ENCODE measurements at regions not wholly inside any gene's neighbourhood (a gene's known extent, or its start where the extent isn't known, plus 50 kb on each side); places are given as distances from the start of the nearest gene placed in this dataset.

- CTCF ChIA-PET, result no interaction called here
- no peak for TF ChIP-seq MAX (IDR thresholded peaks at IDR 0.05; ENCODE audit: insufficient read depth, insufficient read length)
- TF ChIP-seq POLR2AphosphoS5 (IDR thresholded peaks at IDR 0.05; ENCODE audit: insufficient read depth, low read depth, low read length), result no peak
Measured at GRCh38 chr4:19117022-19117421, 1095.5 kb upstream of the LCORL start.

GRCh38 chr4:19104176-19104575 is 1082.6 kb upstream of the LCORL start:
- TF ChIP-seq EZH2 (IDR thresholded peaks at IDR 0.05; ENCODE audit: borderline replicate concordance, low read depth, low read length, severe bottlenecking), result no peak
- TF ChIP-seq MYC (IDR thresholded peaks at IDR 0.05; ENCODE audit: low read depth, low read length), result no peak
- TF ChIP-seq CTCF (IDR thresholded peaks at IDR 0.05; ENCODE audit: extremely low read depth in 1 of 2, insufficient read depth in 1 of 2, low read depth in 1 of 2, low read length in 2 of 2), result no peak
- no peak for TF ChIP-seq GATA2 (IDR thresholded peaks at IDR 0.05; ENCODE audit: insufficient read depth, insufficient read length, low read depth, low read length)
- TF ChIP-seq MAX (IDR thresholded peaks at IDR 0.05; ENCODE audit: insufficient read depth, insufficient read length), result no peak
- no peak for TF ChIP-seq POLR2AphosphoS5 (IDR thresholded peaks at IDR 0.05; ENCODE audit: insufficient read depth, low read depth, low read length)
- no peak for TF ChIP-seq FOS (IDR thresholded peaks at IDR 0.05; ENCODE audit: borderline replicate concordance, insufficient read depth, low read length)
- TF ChIP-seq JUN (IDR thresholded peaks at IDR 0.05; ENCODE audit: borderline replicate concordance, insufficient read depth, insufficient read length, low read depth), result no peak
- no peak for TF ChIP-seq POLR2A (IDR thresholded peaks at IDR 0.05; ENCODE audit: low read depth, low read length)
- Histone ChIP-seq H3K79me2 (ENCODE audit: control insufficient read depth, insufficient read depth, low read length) (no peaks in the 10 kb centered on the region), H3K36me3 (ENCODE audit: control insufficient read depth in 2 of 2, extremely low read depth in 1 of 2, insufficient read depth in 2 of 2, low read length in 2 of 2) (no peaks in the 10 kb centered on the region), H3K9me1 (replicated peaks; ENCODE audit: control insufficient read depth, extremely low read depth, insufficient read depth, low read length) (no peaks in the 10 kb centered on the region), H4K20me1 (replicated peaks; ENCODE audit: control insufficient read depth, extremely low read depth, insufficient read depth, low read length) (no peaks in the 10 kb centered on the region), H3K4me1 (ENCODE audit: control insufficient read depth, extremely low read depth, insufficient read depth, low read length) (no peaks in the 10 kb centered on the region), H3K4me3 (replicated peaks in 1 of 3; ENCODE audit: insufficient read depth in 1 of 3, low read depth in 1 of 3, low read length in 3 of 3) (no peak overlapping the region), H3K4me2 (ENCODE audit: insufficient read depth, low read length) (no peak overlapping the region), H3K27ac (ENCODE audit: insufficient read depth, low read depth, low read length) (no peak overlapping the region), H3K9ac (replicated peaks; ENCODE audit: extremely low read depth, insufficient read depth, low read length) (no peak overlapping the region), H2AFZ (ENCODE audit: low read depth, low read length) (no peak overlapping the region), H3K9me3 (replicated peaks; ENCODE audit: control insufficient read depth, insufficient read depth, low read length) (no peaks in the 10 kb centered on the region), H3K27me3 (ENCODE audit: control insufficient read depth in 2 of 2, insufficient read depth in 2 of 2, low read length in 2 of 2) (no peaks in the 10 kb centered on the region)
- intact Hi-C loops (cut with micrococcal nuclease), result no loop called here
- no TSS peak for BruUV-seq (replicated peaks)
- dilution Hi-C loops (cut with MboI; ENCODE audit: extremely low pct_ligation_motif_present, low sequenced_read_pairs), result no loop called here
- CTCF ChIA-PET, result no interaction called here
- POLR2A ChIA-PET, result no interaction called here
- FAIRE-seq, result no peak
- no peak for DNase-seq (ENCODE audit: low read depth, low spot score)

More at GRCh38 chr4:19117022-19117421, 1095.5 kb upstream of the LCORL start:
- H3K9me3 ChIP-seq (replicated peaks; ENCODE audit: control insufficient read depth, insufficient read depth, low read length), result no peaks in the 10 kb centered on the region
- H3K9ac ChIP-seq (replicated peaks; ENCODE audit: extremely low read depth, insufficient read depth, low read length), result no peak overlapping the region
- dilution Hi-C loops (cut with MboI; ENCODE audit: extremely low pct_ligation_motif_present, low sequenced_read_pairs), result no loop called here
- no peaks in the 10 kb centered on the region for H3K4me1 ChIP-seq (ENCODE audit: control insufficient read depth, extremely low read depth, insufficient read depth, low read length)
- H3K36me3 ChIP-seq (ENCODE audit: control insufficient read depth in 2 of 2, extremely low read depth in 1 of 2, insufficient read depth in 2 of 2, low read length in 2 of 2), result no peaks in the 10 kb centered on the region
- BruUV-seq (replicated peaks), result no TSS peak
- H3K27ac ChIP-seq (ENCODE audit: insufficient read depth, low read depth, low read length), result no peak overlapping the region
- no peak overlapping the region for H3K4me3 ChIP-seq (replicated peaks in 1 of 3; ENCODE audit: insufficient read depth in 1 of 3, low read depth in 1 of 3, low read length in 3 of 3)
- H3K9me1 ChIP-seq (replicated peaks; ENCODE audit: control insufficient read depth, extremely low read depth, insufficient read depth, low read length), result no peaks in the 10 kb centered on the region
- no peak overlapping the region for H3K4me2 ChIP-seq (ENCODE audit: insufficient read depth, low read length)
- no peak overlapping the region for H2AFZ ChIP-seq (ENCODE audit: low read depth, low read length)
- no peaks in the 10 kb centered on the region for H3K79me2 ChIP-seq (ENCODE audit: control insufficient read depth, insufficient read depth, low read length)
- DNase-seq (ENCODE audit: low read depth, low spot score), result no peak
- H4K20me1 ChIP-seq (replicated peaks; ENCODE audit: control insufficient read depth, extremely low read depth, insufficient read depth, low read length), result no peaks in the 10 kb centered on the region
- intact Hi-C loops (cut with micrococcal nuclease), result no loop called here
- H3K27me3 ChIP-seq (ENCODE audit: control insufficient read depth in 2 of 2, insufficient read depth in 2 of 2, low read length in 2 of 2), result no peaks in the 10 kb centered on the region
- POLR2A ChIA-PET, result no interaction called here
- no peak for FAIRE-seq

Data from endothelial cell of umbilical vein (primary cell).